GM12873 (cell line): ENCODE measurements at regions not wholly inside any gene's neighbourhood (a gene's known extent, or its start where the extent isn't known, plus 50 kb on each side); places are given as distances from the start of the nearest gene placed in this dataset.

Source experiments
- CTCF ChIP-seq: IDR thresholded peaks from 2 replicates; pipeline ENCODE4 v1.5.1; 2012; ENCODE audit warnings: low read depth, mild to moderate bottlenecking, moderate library complexity, low read length, control low read depth; ENCODE audit not compliant: insufficient read depth; ENCODE audit errors: missing control alignments

- no peak for TF ChIP-seq CTCF
Measured at GRCh38 chr1:168419736-168420135, 124.1 kb downstream of the XCL2 start.

GRCh38 chr1:168416220-168416619 is 127.6 kb downstream of the XCL2 start:
- TF ChIP-seq CTCF: no peak

GRCh38 chr1:168414914-168415313 is 128.9 kb downstream of the XCL2 start:
- no peak for TF ChIP-seq CTCF

GRCh38 chr1:168410464-168410863 is 129.8 kb downstream of the TBX19 start:
- TF ChIP-seq CTCF: no peak

GRCh38 chr1:168408884-168409283 is 128.2 kb downstream of the TBX19 start:
- TF ChIP-seq CTCF: no peak

GRCh38 chr1:168408539-168408865 is 127.8 kb downstream of the TBX19 start:
- TF ChIP-seq CTCF: no peak

GRCh38 chr1:168407832-168408538 is 127.3 kb downstream of the TBX19 start:
- TF ChIP-seq CTCF: no peak
